ENCODE measurements at regions not wholly inside any gene's neighbourhood (a gene's known extent, or its start where the extent isn't known, plus 50 kb on each side); places are given as distances from the start of the nearest gene placed in this dataset.
"Not testable (repeated sequence)": the region's sequence is repeated elsewhere in the genome, so short reads cannot be mapped to it uniquely, and the experiment has no call there.

GRCh38 chr11:70885281-70886231 is 366.8 kb downstream of the SHANK2 start:
- DNase-seq (ENCODE audit: low read depth in 1 of 2, low spot score in 1 of 2), result no peak

DNA sequence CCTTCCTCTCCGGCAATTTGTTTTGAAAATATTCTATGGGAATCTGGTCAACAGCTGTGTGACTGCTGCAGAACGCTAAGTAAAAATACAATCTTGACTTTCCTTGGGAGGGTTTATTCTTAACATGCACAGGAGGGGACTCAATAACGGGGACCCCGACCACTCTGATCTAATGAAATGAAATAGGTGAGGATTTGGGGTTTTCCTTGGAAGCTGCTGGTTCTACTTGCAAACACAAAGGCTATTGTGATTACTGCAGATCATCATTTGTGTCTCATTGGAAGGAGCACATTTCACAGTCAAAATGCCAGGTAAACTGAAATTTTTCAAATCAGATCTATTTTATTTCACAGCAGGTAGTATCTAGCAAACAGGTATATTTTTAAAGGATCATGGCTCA is 366.1 kb downstream of the SHANK2 start:
- DNase-seq (ENCODE audit: low read depth in 1 of 2, low spot score in 1 of 2), result no peak

DNA sequence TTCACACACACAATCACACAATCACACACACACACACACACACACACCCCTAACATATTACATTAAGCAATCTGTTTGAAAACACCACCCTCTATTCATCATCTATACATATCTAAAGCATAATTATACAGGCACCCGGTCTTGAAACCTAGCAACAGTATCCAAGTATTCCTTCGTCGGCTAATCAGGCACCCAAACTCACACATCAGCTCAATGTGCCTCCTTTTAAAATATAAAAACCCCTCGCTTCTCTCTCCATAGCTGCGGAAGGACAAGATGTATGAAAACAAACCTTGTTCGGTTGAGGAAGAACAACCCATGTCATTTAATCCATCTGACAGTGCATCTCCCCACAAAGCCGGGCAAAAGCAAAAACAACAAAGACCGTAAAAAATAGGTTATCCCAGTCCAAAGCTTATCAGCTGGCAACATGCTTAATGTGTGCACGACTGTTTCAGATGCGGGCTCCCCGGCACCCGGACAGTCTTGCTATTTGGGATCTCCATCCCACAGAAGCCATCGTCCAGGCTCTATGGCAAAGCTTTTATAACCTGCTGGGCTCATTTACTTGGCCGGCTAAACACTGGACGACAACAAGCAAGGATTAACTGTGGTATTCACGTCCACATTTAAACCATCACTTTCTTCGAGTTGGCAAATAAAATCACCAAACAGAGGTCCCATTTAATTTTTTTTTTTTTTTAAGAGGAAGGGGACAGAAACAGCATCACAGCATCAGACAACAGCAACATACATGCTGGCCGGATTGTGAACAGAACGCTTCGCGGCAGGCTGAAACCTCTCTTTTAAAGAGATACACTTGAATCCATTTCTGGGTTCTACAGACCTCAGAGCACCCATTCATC is 365.5 kb downstream of the SHANK2 start:
- DNase-seq (ENCODE audit: low read depth in 1 of 2, low spot score in 1 of 2), result no peak

- DNase-seq (ENCODE audit: low read depth in 1 of 2, low spot score in 1 of 2), result no peak
Measured at GRCh38 chr11:70887542-70887827, 364.9 kb downstream of the SHANK2 start.

GRCh38 chr11:70888061-70888460 is 364.3 kb downstream of the SHANK2 start:
- DNase-seq (ENCODE audit: low read depth in 1 of 2, low spot score in 1 of 2), result no peak

DNA sequence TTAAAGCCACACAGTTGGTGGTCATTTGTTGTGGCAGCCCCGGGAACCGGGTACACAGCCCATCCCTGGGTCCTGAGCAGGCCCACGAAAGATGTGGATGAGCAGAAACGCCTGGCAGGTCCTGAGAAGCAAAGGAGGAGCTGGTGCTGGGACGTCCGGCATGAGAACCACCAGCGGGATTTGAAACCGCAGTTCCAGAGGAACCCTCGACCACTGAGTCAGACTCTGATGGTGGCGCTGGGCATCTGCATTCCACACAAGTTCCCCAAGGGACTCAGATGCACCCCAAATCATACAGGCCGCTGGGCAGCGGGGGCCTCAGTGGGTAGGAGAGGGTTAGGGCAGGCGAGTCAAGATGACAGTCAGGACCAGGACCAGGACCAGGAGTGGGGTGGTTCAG is 363.0 kb downstream of the SHANK2 start:
- no peak for DNase-seq (ENCODE audit: low read depth in 1 of 2, low spot score in 1 of 2)

GRCh38 chr11:70891844-70892380 is 360.5 kb downstream of the SHANK2 start:
- DNase-seq (ENCODE audit: low read depth in 1 of 2, low spot score in 1 of 2), result no peak

DNA sequence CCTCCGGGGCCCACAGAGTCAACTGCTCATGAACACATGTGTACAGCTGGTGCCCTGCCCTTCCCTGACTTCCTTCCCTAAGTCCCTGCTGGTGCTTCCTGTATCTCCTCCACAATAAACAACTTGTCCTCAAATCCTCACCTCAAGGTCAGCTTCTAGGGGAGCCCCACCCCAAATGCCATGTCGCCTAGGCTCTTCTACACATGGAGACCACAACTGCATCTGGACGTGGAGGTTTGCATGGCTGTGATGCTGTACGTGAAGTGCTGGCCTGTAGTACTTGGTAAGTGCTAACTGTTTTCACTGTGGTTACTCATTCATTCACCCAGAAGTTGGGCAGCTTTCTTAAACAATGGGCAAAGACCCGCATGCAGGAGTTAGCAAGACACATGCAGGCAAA is 359.5 kb downstream of the SHANK2 start:
- DNase-seq (ENCODE audit: low read depth in 1 of 2, low spot score in 1 of 2), result no peak

DNA sequence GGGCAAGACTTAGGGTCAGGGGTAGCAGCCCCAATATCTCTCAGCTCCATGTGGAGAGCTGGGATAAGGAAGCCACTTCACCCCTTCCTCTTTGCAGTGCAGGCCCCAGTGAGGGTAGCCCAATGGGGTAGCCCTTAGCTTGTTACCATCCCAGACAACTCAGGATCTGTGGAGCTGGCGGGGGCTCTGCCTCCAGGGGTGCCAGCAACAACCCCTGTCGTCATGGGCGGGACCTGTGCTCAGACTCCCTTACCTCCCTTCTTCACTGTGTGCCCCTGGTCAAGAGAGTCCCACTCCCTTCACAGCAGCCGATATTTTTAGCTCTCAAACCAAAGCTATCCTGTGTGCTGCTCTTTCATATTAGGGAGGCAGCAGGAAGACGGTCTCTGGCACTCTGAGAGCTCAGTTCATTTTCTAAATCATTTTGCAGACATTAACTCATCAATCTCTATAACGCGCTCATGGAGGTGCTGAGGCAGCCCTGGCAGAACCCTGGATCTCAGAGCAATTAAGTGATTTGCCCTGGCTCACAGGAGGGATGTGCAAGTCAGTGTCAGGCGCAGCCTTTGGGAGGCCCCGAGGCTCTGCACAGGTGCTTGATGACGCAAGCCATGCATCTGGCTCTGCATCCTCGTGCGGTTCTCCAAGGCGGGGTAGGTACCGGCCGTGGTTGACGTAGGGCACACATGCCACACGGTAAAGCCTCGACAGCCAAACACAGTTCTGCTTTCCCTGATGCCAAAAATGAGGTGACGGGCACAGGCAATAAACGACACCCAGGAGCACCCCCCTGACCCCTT is 357.6 kb downstream of the SHANK2 start:
- DNase-seq (ENCODE audit: low read depth in 1 of 2, low spot score in 1 of 2), result no peak

DNA sequence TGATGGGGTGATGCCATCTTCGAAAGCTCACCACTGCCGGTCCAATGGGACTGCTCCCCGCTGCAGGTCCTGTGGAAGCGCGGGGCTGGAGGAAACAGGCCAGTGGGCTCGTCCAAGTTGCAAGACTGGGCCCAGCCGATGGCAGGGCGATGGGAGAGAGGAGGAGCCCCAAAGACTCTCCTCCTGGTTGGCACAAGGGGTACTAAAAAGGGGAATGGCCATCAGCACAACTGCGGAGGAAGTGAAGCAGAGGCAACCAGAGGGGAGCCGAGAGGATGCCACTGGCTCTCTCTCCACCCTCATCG is 357.1 kb downstream of the SHANK2 start:
- DNase-seq (ENCODE audit: low read depth in 1 of 2, low spot score in 1 of 2), result no peak

DNA sequence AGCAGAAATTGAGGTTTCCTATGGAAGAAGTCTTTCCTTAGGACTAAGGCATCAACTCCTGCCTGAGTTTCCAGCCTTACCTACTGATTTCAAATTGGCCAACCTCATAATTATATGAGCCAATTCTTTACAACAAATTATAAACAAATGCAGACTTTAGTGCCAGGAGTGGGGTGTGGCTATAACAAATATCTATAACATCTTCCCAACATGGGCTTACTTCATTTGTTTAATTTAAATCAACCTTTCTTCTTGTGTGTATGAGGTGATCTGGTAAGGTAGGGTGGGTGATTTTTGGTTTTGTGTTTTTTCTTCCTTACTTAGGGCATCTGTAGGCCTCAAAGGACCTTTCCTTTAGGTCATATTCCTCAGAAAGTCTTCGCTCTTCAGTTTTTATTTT is 354.9 kb downstream of the SHANK2 start:
- DNase-seq (ENCODE audit: low read depth in 1 of 2, low spot score in 1 of 2), result no peak

DNA sequence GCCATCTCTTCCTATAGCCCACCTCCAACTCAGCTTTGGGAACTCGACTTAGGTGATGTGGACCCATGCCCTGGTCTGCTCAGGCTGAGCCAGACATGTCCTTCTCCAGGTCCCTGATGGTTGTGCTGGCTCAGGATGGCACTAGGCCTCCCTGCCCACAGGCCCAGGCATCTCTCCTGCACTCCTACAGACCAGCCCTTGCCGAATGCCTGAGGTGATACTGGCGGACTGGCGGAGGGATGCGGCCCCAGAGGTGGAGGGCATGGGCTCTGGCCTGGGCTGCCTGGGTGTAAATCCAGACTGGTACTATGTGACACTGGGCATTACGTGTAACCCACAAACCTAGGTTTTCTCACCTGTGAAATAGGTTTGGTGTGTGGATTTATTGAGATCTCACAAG is 352.8 kb downstream of the SHANK2 start:
- DNase-seq (ENCODE audit: low read depth in 1 of 2, low spot score in 1 of 2), result no peak

DNA sequence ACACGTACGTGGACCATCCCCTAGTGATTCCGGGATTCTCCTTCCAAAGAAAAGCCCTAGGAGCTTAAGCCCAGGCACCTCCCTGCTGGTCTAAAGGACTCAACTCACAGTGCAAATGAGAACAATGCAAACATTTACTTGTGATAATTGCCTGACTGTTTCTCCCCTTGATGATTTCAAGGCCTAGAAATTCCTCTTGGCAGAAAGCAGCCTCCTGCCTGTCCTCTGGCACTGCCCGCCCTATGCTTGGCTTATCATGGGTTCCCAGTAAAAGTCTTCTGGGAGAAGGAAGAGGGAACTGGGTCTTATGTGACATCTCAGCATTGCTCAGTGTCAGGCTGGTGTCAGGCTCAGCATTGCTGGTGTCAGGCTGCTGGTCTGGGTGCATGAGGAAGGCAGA is 351.8 kb downstream of the SHANK2 start:
- no peak for DNase-seq (ENCODE audit: low read depth in 1 of 2, low spot score in 1 of 2)

DNA sequence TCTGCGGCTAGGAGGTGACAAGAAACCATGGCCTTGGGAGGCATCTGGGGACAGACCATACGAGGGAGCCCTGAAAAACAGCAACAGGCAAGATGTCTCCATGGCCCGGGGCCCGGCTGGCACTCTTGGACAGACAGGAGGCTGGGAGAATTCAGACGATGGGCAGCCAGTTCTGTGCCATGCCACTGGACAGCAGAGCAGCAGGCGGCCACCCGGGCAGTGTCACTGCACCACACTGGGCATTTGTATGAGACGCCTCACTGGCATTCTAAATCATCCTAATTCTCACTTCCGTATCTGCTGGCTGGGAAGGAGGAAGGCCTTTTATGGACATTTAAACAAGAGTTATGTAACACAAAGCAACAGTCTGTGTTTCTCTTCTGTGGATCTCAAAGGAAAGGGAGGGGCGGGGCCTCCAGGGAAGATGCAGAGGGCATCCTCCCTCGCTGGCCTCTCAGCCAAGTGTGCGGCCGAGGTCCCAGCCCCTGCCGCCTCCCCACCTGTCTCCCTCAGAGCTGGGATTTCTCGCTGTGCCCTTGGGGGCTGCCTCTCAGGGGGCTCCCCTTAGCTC is 350.3 kb downstream of the SHANK2 start:
- DNase-seq (ENCODE audit: low read depth in 1 of 2, low spot score in 1 of 2), result no peak

- not testable (repeated sequence) for DNase-seq (ENCODE audit: low read depth in 1 of 2, low spot score in 1 of 2)
Measured at GRCh38 chr11:70903229-70903628, 349.1 kb downstream of the SHANK2 start.

DNA sequence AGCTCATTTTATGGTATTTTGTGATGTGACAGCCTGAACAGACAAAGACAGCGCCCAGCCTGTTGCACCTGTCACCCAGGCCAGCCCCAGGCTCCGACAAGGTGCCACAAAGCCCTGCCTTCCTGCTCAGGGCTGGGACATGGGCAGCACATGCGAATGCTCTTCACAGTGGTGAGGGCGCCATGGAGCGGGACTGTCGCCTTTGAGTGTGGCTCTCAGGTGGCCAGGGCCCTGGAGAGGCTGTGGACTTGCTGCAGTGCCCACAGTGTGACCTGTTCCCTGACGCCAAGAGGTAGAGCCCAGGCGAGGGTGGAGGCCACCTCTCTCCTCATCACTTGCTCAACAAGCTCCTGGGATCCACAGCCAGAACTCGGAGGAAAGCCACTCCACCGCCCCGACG is 346.3 kb downstream of the SHANK2 start:
- DNase-seq (ENCODE audit: low read depth in 1 of 2, low spot score in 1 of 2), result no peak

- no peak for DNase-seq (ENCODE audit: low read depth in 1 of 2, low spot score in 1 of 2)
Measured at GRCh38 chr11:70908223-70908622, 344.2 kb downstream of the SHANK2 start.

DNA sequence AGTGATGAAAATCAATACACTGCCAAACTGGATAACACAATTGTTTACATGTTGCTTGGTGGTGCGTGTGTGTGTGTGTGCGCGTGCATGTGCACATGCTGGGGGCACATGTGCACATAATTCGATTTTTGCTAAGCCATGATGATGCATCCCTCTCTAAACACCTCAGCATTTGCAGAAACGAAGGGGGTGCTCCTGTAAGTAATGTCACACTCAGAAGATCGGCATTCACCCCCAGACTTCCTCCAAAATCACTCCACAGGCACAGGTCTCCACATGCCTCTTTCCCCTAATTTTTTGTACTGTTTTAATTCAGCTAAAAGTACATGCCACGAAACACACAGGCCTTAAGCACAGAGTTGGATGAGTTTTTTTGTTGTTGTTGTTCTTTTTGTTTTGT is 341.5 kb downstream of the SHANK2 start:
- DNase-seq (ENCODE audit: low read depth in 1 of 2, low spot score in 1 of 2), result no peak

DNA sequence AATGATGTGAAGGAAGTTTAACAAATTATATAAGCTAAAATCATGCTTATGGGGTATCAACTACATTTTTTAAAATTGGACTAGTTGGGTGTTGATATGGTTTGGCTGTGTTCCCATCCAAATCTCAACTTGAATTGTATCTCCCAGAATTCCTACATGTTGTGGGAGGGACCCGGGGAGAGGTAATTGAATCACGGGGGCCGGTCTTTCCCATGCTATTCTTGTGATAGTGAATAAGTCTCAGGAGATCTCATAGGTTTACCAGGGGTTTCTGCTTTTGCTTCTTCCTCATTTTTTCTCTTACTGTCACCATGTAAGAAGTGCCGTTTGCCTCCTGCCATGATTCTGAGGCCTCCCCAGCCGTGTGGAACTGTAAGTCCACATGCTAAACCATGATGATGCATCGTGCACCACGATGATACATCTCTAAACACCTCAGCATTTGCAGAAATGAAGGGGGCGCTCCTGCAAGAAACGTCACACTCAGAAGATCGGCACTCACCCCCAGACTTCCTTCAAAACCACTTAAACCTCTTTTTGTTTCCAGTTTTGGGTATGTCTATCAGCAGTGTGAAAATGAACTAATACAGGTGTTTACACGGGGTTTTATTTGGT is 340.0 kb downstream of the SHANK2 start:
- DNase-seq (ENCODE audit: low read depth in 1 of 2, low spot score in 1 of 2), result no peak

- DNase-seq (ENCODE audit: low read depth in 1 of 2, low spot score in 1 of 2), result no peak
Measured at GRCh38 chr11:70913715-70914231, 338.6 kb downstream of the SHANK2 start.
